Pons (tissue), 1 donor: ENCODE measurements at regions not wholly inside any gene's neighbourhood (a gene's known extent, or its start where the extent isn't known, plus 50 kb on each side); places are given as distances from the start of the nearest gene placed in this dataset.
"Not testable (repeated sequence)": the region's sequence is repeated elsewhere in the genome, so short reads cannot be mapped to it uniquely, and the experiment has no call there.

ENCODE experiments used
- DNase-seq: peaks from one replicate; pipeline ENCODE4 v3.0.0-alpha.2; 2016; ENCODE audit warnings: low spot score

GRCh38 chr15:87578776-87579175 lies 677.8 kb downstream of the NTRK3 start:
- DNase-seq, result no peak

- DNase-seq, result no peak
Measured at GRCh38 chr15:87577336-87577735, 679.2 kb downstream of the NTRK3 start.

GRCh38 chr15:87576486-87577176 lies 679.9 kb downstream of the NTRK3 start:
- peak; percentile 11 for DNase-seq

GRCh38 chr15:87575896-87576473 lies 680.6 kb downstream of the NTRK3 start:
- no peak for DNase-seq

GRCh38 chr15:87573534-87573933 lies 683.0 kb downstream of the NTRK3 start:
- DNase-seq, result no peak

- DNase-seq, result no peak
Measured at GRCh38 chr15:87573039-87573438, 683.5 kb downstream of the NTRK3 start.

- DNase-seq, result no peak
Measured at GRCh38 chr15:87572381-87572910, 684.1 kb downstream of the NTRK3 start.

- DNase-seq, result no peak
Measured at GRCh38 chr15:87570206-87570605, 686.3 kb downstream of the NTRK3 start.

GRCh38 chr15:87569581-87569980 lies 687.0 kb downstream of the NTRK3 start:
- DNase-seq, result no peak

GRCh38 chr15:87567406-87568030 lies 689.0 kb downstream of the NTRK3 start:
- no peak for DNase-seq

- no peak for DNase-seq
Measured at GRCh38 chr15:87566236-87566635, 690.3 kb downstream of the NTRK3 start.

GRCh38 chr15:87564681-87565080 lies 691.9 kb downstream of the NTRK3 start:
- DNase-seq, result no peak

GRCh38 chr15:87563869-87564268 lies 692.7 kb downstream of the NTRK3 start:
- DNase-seq, result no peak

- no peak for DNase-seq
Measured at GRCh38 chr15:87562203-87562602, 694.3 kb downstream of the NTRK3 start.

- no peak for DNase-seq
Measured at GRCh38 chr15:87561641-87562040, 694.9 kb downstream of the NTRK3 start.

- DNase-seq, result no peak
Measured at GRCh38 chr15:87557881-87558280, 698.7 kb downstream of the NTRK3 start.

- DNase-seq, result no peak
Measured at GRCh38 chr15:87556886-87557285, 699.7 kb downstream of the NTRK3 start.

- no peak for DNase-seq
Measured at GRCh38 chr15:87549860-87550259, 706.7 kb downstream of the NTRK3 start.

GRCh38 chr15:87549296-87549695 lies 707.2 kb downstream of the NTRK3 start:
- no peak for DNase-seq

- DNase-seq, result not testable (repeated sequence)
Measured at GRCh38 chr15:87548590-87548989, 707.9 kb downstream of the NTRK3 start.

- DNase-seq, result peak; percentile 4
Measured at GRCh38 chr15:87547470-87548181, 708.9 kb downstream of the NTRK3 start.

- DNase-seq, result no peak
Measured at GRCh38 chr15:87538327-87538834, 718.2 kb downstream of the NTRK3 start.
